NT2/D1 (cell line): ENCODE measurements at regions not wholly inside any gene's neighbourhood (a gene's known extent, or its start where the extent isn't known, plus 50 kb on each side); places are given as distances from the start of the nearest gene placed in this dataset.

ENCODE experiments used
- DNase-seq: peaks from one replicate; pipeline ENCODE4 v3.0.0-alpha.2; 2011; ENCODE audit warnings: low read depth, low spot score
- H3K27me3 ChIP-seq: 2 replicates; pipeline ENCODE4 v1.6.0; 2011; ENCODE audit warnings: mild to moderate bottlenecking; ENCODE audit not compliant: insufficient read length, insufficient read depth
- H3K36me3 ChIP-seq: 2 replicates; pipeline ENCODE4 v1.6.1; 2011; ENCODE audit warnings: mild to moderate bottlenecking, low read length, mixed read lengths; ENCODE audit not compliant: insufficient read depth, insufficient read length
- H3K4me1 ChIP-seq: 2 replicates; pipeline ENCODE4 v1.5.1; 2011; ENCODE audit not compliant: insufficient read depth, insufficient read length
- H3K4me3 ChIP-seq: 2 replicates; pipeline ENCODE4 v1.5.1; 2011; ENCODE audit warnings: low read depth; ENCODE audit not compliant: insufficient read length
- H3K9ac ChIP-seq: 2 replicates; pipeline ENCODE4 v1.6.0; 2011; ENCODE audit warnings: low read depth; ENCODE audit not compliant: insufficient read length
- H3K9me3 ChIP-seq: 2 replicates; pipeline ENCODE4 v1.5.1; 2011; ENCODE audit warnings: mild to moderate bottlenecking, low read length; ENCODE audit not compliant: insufficient read depth
- SUZ12 ChIP-seq: IDR thresholded peaks from 2 replicates; pipeline ENCODE4 v1.6.1; 2011; ENCODE audit not compliant: insufficient read length, insufficient read depth; ENCODE audit errors: extremely low read depth
- YY1 ChIP-seq: IDR thresholded peaks from 2 replicates; pipeline ENCODE4 v1.6.1; 2011; ENCODE audit not compliant: insufficient read length, insufficient read depth
- ZNF274 ChIP-seq: IDR thresholded peaks from 2 replicates; pipeline ENCODE4 v1.6.1; 2011; ENCODE audit warnings: mild to moderate bottlenecking, low read depth, low read length

DNA sequence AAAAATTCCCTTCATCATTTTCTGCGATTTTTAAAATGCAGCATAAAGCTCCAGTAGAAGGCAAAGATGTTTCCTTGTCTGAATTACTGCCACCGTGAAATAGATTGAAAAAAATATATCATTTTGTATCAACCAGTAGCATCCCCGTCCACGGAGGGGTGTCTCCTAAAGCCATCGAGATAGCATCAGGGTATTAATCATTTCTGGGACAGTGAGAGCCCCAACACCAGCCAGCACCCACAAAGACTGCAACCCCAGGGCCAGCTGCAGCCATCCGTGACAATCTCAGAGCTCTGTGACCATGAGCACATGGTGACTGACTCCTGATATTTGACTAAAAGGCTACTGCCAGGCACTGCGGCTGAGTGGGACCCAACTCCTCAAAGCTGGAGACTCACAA, 64.1 kb upstream of the SIX3 start:
- no peak overlapping the region for H3K4me3 ChIP-seq
- TF ChIP-seq ZNF274 (no peak), SUZ12 (no peak), YY1 (no peak)
- no peaks in the 10 kb centered on the region for H3K36me3 ChIP-seq
- peaks cover 14% of the 10 kb centered on the region for H3K9me3 ChIP-seq
- peaks cover 8% of the 10 kb centered on the region for H3K27me3 ChIP-seq
- no peak for DNase-seq
- no peaks in the 10 kb centered on the region for H3K4me1 ChIP-seq
- no peak overlapping the region for H3K9ac ChIP-seq

DNA sequence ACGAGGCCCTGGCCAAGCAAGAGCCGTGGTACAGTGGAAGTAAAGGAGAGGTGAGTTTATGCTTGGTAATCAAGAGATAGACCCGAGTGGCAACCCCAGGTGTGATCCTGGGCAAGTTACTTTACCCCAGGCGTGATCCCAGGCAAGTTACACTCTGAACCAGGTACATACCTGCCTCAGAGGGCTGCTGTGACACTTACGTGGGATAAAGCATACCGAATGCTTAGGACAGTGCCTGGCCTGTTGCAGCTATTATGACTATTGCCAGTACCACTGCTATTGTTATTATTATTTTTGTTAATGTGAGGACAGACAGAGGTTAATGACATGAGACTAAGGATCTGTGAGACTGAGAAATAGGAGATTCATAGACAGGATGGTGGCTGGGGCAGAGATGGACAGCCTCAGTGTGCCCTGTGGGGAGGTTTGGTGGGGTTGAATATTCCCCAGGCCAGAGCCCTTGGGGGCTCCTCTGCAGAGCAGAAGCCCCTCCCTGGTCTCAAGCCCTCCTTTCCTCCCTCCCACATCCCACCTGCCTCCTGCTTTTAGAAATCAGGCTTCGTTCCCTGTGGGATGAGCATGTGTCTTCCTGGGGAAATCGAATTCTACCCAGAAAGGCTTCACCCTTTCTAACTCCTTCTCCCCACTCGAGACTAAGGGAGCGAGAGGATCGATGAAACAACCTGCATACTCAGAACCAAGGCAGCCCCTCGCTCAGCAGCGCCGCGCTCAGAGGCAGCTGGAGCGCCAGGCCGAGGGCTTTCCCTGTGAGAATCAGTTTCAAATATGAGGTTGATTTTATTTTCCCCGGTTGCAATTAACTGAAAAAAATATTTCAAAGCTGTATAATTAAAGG, 62.0 kb upstream of the SIX3 start:
- DNase-seq = no peak
- Histone ChIP-seq H3K4me1 (no peaks in the 10 kb centered on the region), H3K36me3 (no peaks in the 10 kb centered on the region), H3K9ac (peak overlapping the region; percentile 17), H3K4me3 (no peak overlapping the region), H3K9me3 (peaks cover 14% of the 10 kb centered on the region), H3K27me3 (peaks cover 8% of the 10 kb centered on the region)
- TF ChIP-seq ZNF274 (no peak), YY1 (no peak), SUZ12 (no peak)

DNA sequence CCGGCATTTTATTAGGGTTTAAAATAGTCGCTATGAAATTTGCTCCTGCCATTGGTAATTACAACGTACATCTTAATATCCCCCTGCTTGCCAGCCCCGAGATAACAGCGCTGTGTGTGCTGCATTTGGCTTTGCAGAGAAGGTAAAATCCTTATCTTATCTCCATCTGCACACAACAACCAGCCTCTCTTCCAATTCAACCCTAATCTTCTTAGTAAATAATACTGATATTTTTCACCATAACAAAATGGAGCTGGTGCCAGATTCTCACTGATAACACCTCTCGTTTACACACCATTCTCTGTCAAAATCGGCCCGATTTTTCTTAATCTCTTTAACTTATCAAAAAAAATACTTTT, 61.4 kb upstream of the SIX3 start:
- Histone ChIP-seq H3K36me3 (no peaks in the 10 kb centered on the region), H3K9me3 (peaks cover 12% of the 10 kb centered on the region), H3K9ac (no peak overlapping the region), H3K4me3 (no peak overlapping the region), H3K4me1 (no peaks in the 10 kb centered on the region), H3K27me3 (peaks cover 8% of the 10 kb centered on the region)
- TF ChIP-seq ZNF274 = no peak
- no peak for DNase-seq

DNA sequence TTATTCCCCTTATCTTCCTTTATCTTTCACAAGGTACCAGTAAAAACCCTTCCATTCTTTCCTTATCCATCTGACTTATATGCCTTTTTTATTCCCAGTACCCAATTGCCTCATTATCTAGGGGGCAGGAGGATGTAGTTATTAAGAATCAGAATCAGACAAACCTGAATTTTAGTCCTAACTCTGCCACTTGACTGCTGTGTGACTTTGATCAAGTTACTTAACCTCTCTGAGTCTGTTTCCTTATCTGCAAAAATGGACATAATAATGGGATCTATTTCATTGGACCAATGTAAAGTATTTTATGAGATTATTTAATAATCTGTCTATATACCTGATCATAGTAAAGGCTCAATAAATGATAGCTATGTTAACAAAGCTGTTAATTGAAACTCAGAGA, 59.6 kb upstream of the SIX3 start:
- H3K9me3 ChIP-seq = no peaks in the 10 kb centered on the region
- DNase-seq = no peak
- H3K4me3 ChIP-seq = no peak overlapping the region
- no peaks in the 10 kb centered on the region for H3K36me3 ChIP-seq
- H3K4me1 ChIP-seq = no peaks in the 10 kb centered on the region
- H3K27me3 ChIP-seq = peaks cover 8% of the 10 kb centered on the region
- H3K9ac ChIP-seq = no peak overlapping the region
- no peak for TF ChIP-seq SUZ12
- no peak for TF ChIP-seq YY1
- TF ChIP-seq ZNF274 = no peak

DNA sequence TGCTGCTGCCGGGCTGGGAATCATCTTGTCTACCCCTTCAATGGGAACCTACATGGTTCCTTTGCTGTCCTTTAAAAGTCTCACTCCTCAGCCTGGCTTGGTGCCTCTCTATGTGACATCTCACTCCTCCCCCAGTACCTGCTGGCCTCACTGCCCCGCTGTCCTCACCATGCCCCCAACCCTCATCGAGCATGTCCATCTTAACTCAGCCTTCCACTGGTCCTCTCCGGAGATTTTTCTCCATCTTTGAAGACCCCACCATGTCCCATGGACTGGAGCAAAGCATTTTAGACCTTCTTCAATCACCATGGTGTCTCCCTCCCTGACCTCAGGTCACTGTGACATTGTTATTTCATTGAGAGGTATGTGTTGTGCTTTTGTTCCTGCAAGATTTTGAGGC, 58.1 kb upstream of the SIX3 start:
- TF ChIP-seq ZNF274 (no peak), YY1 (no peak), SUZ12 (no peak)
- Histone ChIP-seq H3K9me3 (no peaks in the 10 kb centered on the region), H3K36me3 (no peaks in the 10 kb centered on the region), H3K4me1 (no peaks in the 10 kb centered on the region), H3K4me3 (no peak overlapping the region), H3K9ac (no peak overlapping the region), H3K27me3 (peaks cover 8% of the 10 kb centered on the region)
- DNase-seq = no peak

DNA sequence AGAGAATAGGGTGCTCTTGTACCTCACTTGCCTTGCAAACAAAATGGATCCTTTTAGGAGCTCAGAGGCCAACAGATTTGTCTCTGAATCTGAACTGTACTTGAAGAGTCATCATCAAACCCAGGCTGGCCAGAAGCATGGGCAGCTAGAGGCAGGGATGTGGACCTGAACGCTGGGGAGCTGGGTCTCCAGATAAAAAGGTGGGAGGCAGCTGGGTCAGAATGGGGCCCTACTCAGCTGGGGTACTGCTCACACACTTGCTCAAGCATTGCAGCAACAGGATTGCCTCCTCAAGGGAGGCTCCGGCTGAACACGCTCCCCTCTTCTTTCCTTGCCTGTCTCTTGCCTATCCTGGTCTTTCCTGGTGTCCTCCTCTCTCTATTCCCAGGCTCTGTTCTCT, 57.3 kb upstream of the SIX3 start:
- H3K36me3 ChIP-seq = no peaks in the 10 kb centered on the region
- TF ChIP-seq YY1 (no peak), ZNF274 (no peak), SUZ12 (no peak)
- no peaks in the 10 kb centered on the region for H3K4me1 ChIP-seq
- H3K9me3 ChIP-seq = no peaks in the 10 kb centered on the region
- no peak for DNase-seq
- H3K9ac ChIP-seq = no peak overlapping the region
- H3K27me3 ChIP-seq = peaks cover under 1% of the 10 kb centered on the region
- H3K4me3 ChIP-seq = no peak overlapping the region

DNA sequence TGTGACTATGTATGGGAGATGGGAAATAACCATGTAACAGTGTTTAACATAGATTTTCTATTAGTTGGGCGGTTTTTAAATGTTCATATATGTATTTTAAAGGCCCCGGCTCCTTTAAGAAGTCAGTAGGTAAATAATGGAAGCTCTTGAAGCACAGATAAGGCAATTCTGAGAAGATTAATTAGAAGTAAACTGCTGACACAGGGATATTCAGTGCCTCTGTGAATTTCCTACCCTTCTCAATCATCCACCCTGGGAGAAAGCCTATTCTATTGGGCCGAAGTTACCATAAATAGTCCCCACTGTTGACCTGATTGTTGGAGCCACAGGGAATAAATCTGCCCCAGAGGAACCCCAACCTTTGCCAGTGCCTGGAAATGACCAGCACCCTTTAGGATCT, 56.8 kb upstream of the SIX3 start:
- no peaks in the 10 kb centered on the region for H3K36me3 ChIP-seq
- H3K9ac ChIP-seq = no peak overlapping the region
- H3K4me3 ChIP-seq = no peak overlapping the region
- TF ChIP-seq YY1 (no peak), ZNF274 (no peak), SUZ12 (no peak)
- H3K27me3 ChIP-seq = no peaks in the 10 kb centered on the region
- H3K9me3 ChIP-seq = no peaks in the 10 kb centered on the region
- no peaks in the 10 kb centered on the region for H3K4me1 ChIP-seq
- no peak for DNase-seq

DNA sequence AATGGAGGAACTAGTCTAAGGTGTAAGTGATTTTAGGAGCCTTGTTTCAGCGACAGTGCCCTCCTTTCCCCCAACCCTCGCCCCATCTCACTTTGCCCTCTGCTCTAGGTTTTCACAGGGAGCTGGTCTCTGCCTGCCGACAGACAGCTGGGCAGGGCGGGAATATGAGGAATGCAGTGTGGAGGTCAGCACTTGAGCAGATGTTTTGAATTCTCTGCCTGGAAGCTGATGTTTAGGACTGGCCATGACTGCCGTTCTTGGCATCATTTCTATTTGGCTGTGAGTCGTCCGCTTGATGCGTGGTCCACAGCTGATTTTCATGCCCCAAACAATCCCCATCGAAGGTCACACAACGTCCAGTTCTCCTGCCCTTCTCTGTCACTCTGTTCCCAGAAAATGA, 55.1 kb upstream of the SIX3 start:
- Histone ChIP-seq H3K36me3 (no peaks in the 10 kb centered on the region), H3K4me1 (no peaks in the 10 kb centered on the region), H3K9me3 (peaks cover 7% of the 10 kb centered on the region; the same call in 1 of the 2 replicates), H3K27me3 (no peaks in the 10 kb centered on the region), H3K9ac (no peak overlapping the region), H3K4me3 (no peak overlapping the region)
- TF ChIP-seq YY1 (no peak), SUZ12 (no peak), ZNF274 (no peak)
- DNase-seq = no peak
